Muscle layer of colon (tissue), 2 donors: ENCODE measurements at regions not wholly inside any gene's neighbourhood (a gene's known extent, or its start where the extent isn't known, plus 50 kb on each side); places are given as distances from the start of the nearest gene placed in this dataset.

ENCODE experiments used
- H3K27ac ChIP-seq: one replicate; pipeline ENCODE4 v1.7.0; 2013; ENCODE audit warnings: low read depth, mild to moderate bottlenecking, low read length, moderate library complexity
- H3K27me3 ChIP-seq, 2 donors: one replicate each; pipeline ENCODE4 v1.7.0; 2013; ENCODE audit warnings: low read length in 2 of 2, mild to moderate bottlenecking in 2 of 2; ENCODE audit not compliant: insufficient read depth in 2 of 2, control insufficient read depth in 1 of 2
- H3K36me3 ChIP-seq: one replicate; pipeline ENCODE4 v1.7.0; 2013; ENCODE audit warnings: mild to moderate bottlenecking, low read length; ENCODE audit not compliant: insufficient read depth
- H3K4me1 ChIP-seq: one replicate; pipeline ENCODE4 v1.7.0; 2013; ENCODE audit warnings: mild to moderate bottlenecking, low read length; ENCODE audit not compliant: insufficient read depth
- H3K4me3 ChIP-seq, 2 donors: one replicate each; pipeline ENCODE4 v1.7.0; 2013; ENCODE audit warnings: low read length in 2 of 2, low read depth in 1 of 2, mild to moderate bottlenecking in 1 of 2, moderate library complexity in 1 of 2
- H3K9ac ChIP-seq: one replicate; pipeline ENCODE4 v1.7.0; 2013; ENCODE audit warnings: low read length
- H3K9me3 ChIP-seq: one replicate; pipeline ENCODE4 v1.7.0; 2013; ENCODE audit warnings: mild to moderate bottlenecking, low read length
- donor health status: abdominal sarcoma.
- donor health status: Adenocarcinoma of cecum.

DNA sequence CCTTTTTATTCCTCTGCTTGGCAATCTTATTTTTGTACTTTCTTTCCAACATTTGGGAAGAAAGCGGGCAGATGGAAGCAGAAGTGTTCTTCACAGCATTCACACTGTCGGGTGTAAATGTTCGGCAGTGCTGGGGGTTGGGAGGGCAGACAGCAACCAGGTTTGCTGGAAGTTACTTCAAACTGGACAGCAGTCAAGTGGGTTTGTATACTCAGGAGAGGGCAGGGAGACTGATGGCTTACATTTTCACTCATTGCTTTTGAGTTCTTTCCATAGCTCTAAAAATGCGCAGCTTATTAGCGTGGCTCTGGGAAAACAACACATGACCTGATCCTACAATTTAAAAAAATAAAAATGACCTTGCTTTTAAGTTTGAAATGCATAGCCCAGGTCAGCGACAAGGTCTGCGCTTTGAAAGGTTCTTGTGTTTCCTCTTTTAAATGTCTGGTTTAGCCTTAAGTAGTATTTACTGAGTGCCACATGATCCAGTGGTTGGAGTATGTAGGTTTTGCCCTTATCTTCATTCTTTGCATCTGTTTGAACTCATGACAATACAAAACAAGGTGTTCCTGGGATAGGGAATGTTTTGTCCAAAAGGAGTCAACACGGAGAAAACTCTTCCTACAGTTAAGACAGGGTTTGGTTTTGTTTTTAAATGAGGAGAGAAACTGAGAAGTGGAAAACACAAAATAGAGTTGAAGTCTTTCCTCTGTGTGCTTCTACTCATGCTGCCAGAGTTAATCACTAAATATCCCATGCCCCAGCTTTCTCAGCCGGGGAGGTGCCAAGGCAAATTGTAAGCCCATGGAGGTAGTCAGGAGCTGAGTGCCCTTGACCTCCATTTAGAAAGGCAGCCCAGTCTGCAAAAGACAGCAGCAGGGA, 132.7 kb upstream of the DMRT1 start:
- no peaks in the 10 kb centered on the region for H3K27me3 ChIP-seq
- peak overlapping the region; percentile 53 to 54 for H3K4me3 ChIP-seq
- H3K27ac ChIP-seq = peak overlapping the region; percentile 79
- peaks cover 27% of the 10 kb centered on the region for H3K36me3 ChIP-seq
- peak overlapping the region; percentile 18 for H3K9ac ChIP-seq
- H3K9me3 ChIP-seq = no peaks in the 10 kb centered on the region
- H3K4me1 ChIP-seq = peaks cover 43% of the 10 kb centered on the region

- H3K9me3 ChIP-seq = no peaks in the 10 kb centered on the region
- no peak overlapping the region for H3K4me3 ChIP-seq
- H3K27me3 ChIP-seq = no peaks in the 10 kb centered on the region
- H3K27ac ChIP-seq = no peak overlapping the region
- H3K4me1 ChIP-seq = peaks cover 55% of the 10 kb centered on the region
- peaks cover 27% of the 10 kb centered on the region for H3K36me3 ChIP-seq
- no peak overlapping the region for H3K9ac ChIP-seq
These were observed 130.3 kb upstream of the DMRT1 start for GRCh38 chr9:710951-711745.

DNA sequence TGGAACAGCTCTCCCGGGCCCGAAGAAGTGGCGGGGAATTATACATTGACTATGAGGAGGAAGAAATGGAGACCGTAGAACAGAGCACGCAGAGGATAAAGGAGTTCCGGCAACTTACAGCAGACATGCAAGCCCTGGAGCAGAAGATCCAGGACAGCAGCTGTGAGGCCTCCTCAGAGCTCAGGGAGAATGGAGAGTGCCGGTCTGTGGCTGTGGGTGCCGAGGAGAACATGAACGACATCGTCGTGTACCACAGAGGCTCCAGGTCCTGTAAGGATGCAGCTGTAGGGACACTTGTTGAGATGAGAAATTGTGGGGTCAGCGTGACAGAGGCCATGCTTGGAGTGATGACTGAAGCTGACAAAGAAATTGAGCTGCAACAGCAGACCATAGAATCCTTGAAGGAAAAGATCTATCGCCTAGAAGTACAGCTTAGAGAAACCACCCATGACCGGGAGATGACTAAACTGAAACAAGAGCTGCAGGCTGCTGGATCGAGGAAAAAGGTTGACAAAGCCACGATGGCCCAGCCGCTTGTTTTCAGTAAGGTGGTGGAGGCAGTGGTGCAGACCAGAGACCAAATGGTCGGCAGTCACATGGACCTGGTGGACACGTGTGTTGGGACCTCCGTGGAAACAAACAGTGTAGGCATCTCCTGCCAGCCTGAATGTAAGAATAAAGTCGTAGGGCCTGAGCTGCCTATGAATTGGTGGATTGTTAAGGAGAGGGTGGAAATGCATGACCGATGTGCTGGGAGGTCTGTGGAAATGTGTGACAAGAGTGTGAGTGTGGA, 129.5 kb upstream of the DMRT1 start:
- Histone ChIP-seq H3K4me3 (no peak overlapping the region), H3K27me3 (no peaks in the 10 kb centered on the region), H3K9me3 (no peaks in the 10 kb centered on the region), H3K27ac (no peak overlapping the region), H3K36me3 (peaks cover 27% of the 10 kb centered on the region), H3K4me1 (peaks cover 58% of the 10 kb centered on the region), H3K9ac (no peak overlapping the region)

GRCh38 chr9:712643-713042, 128.9 kb upstream of the DMRT1 start:
- Histone ChIP-seq H3K9me3 (no peaks in the 10 kb centered on the region), H3K27ac (peak overlapping the region; percentile 35), H3K4me3 (peak overlapping the region in 1 of 2 donors; percentile 22), H3K4me1 (peaks cover 61% of the 10 kb centered on the region), H3K9ac (no peak overlapping the region), H3K36me3 (peaks cover 27% of the 10 kb centered on the region), H3K27me3 (no peaks in the 10 kb centered on the region)

- H3K9me3 ChIP-seq = no peaks in the 10 kb centered on the region
- H3K36me3 ChIP-seq = peaks cover 27% of the 10 kb centered on the region
- peak overlapping the region in 1 of 2 donors; percentile 22 for H3K4me3 ChIP-seq
- H3K27ac ChIP-seq = peak overlapping the region; percentile 35
- peaks cover 65% of the 10 kb centered on the region for H3K4me1 ChIP-seq
- H3K9ac ChIP-seq = no peak overlapping the region
- no peaks in the 10 kb centered on the region for H3K27me3 ChIP-seq
These were observed 128.4 kb upstream of the DMRT1 start for GRCh38 chr9:713091-713490.

- Histone ChIP-seq H3K9me3 (no peaks in the 10 kb centered on the region), H3K27ac (peak overlapping the region; percentile 79), H3K4me3 (no peak overlapping the region), H3K4me1 (peaks cover 71% of the 10 kb centered on the region), H3K27me3 (no peaks in the 10 kb centered on the region), H3K9ac (peak overlapping the region; percentile 7), H3K36me3 (peaks cover 27% of the 10 kb centered on the region)
These were observed 126.8 kb upstream of the DMRT1 start for GRCh38 chr9:714675-715074.

GRCh38 chr9:715300-715699, 126.2 kb upstream of the DMRT1 start:
- peaks cover 31% of the 10 kb centered on the region for H3K36me3 ChIP-seq
- H3K27ac ChIP-seq = peak overlapping the region; percentile 79
- no peaks in the 10 kb centered on the region for H3K9me3 ChIP-seq
- no peak overlapping the region for H3K4me3 ChIP-seq
- no peaks in the 10 kb centered on the region for H3K27me3 ChIP-seq
- H3K9ac ChIP-seq = peak overlapping the region; percentile 7
- peaks cover 77% of the 10 kb centered on the region for H3K4me1 ChIP-seq

DNA sequence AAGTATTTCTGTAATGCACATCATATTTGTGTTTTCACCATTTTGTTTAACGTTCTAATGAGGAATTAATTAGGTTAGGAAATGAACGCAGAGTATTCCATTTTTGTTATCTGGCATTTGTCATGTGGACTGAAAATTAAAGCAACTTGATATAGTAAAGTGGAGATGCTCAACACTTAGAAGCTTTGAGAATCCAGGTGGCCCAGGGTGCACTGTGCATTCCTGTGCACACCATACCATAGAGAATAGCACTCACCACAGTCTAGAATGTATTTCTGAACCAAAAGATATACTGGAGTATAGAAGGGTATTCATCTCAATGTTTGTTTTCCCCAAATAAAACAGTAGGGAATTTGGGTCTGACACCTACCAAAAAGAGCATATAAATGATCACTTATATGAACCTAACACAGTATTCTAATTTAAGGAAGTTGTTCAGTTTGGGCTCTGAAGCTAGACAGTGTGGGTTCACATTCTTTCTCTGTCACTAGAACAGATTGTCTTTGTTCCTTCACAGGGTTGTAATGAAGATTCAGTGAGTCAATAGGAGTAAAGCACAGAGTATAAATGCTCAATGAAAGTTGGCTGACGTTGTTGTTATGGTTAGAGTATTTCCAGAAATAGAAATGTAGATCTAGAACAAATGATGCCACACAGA, 125.6 kb upstream of the DMRT1 start:
- H3K27ac ChIP-seq = peak overlapping the region; percentile 79
- H3K9me3 ChIP-seq = no peaks in the 10 kb centered on the region
- peaks cover 80% of the 10 kb centered on the region for H3K4me1 ChIP-seq
- peak overlapping the region in 1 of 2 donors; percentile 19 for H3K4me3 ChIP-seq
- no peaks in the 10 kb centered on the region for H3K27me3 ChIP-seq
- peaks cover 27% of the 10 kb centered on the region for H3K36me3 ChIP-seq
- H3K9ac ChIP-seq = peak overlapping the region; percentile 7

GRCh38 chr9:717722-718121, 123.8 kb upstream of the DMRT1 start:
- Histone ChIP-seq H3K27me3 (no peaks in the 10 kb centered on the region), H3K4me1 (peaks cover 70% of the 10 kb centered on the region), H3K4me3 (no peak overlapping the region), H3K36me3 (peaks cover 13% of the 10 kb centered on the region), H3K9me3 (no peaks in the 10 kb centered on the region), H3K9ac (no peak overlapping the region), H3K27ac (no peak overlapping the region)

- H3K27ac ChIP-seq = no peak overlapping the region
- H3K4me1 ChIP-seq = peaks cover 43% of the 10 kb centered on the region
- H3K9me3 ChIP-seq = no peaks in the 10 kb centered on the region
- no peaks in the 10 kb centered on the region for H3K27me3 ChIP-seq
- H3K9ac ChIP-seq = no peak overlapping the region
- no peak overlapping the region for H3K4me3 ChIP-seq
- H3K36me3 ChIP-seq = peaks cover 13% of the 10 kb centered on the region
These were observed 121.1 kb upstream of the DMRT1 start for GRCh38 chr9:720239-720881.
